Esophagus mucosa (tissue), 1 donor: ENCODE measurements at regions not wholly inside any gene's neighbourhood (a gene's known extent, or its start where the extent isn't known, plus 50 kb on each side); places are given as distances from the start of the nearest gene placed in this dataset.

Experiments used
- ATAC-seq: fragments of 200-7000 bp; cut with Tn5 transposase; one replicate; pipeline ENCODE4 v1.9.1; 2020
- donor health status: DM: yes; HTN: yes; CAD: no.

GRCh38 chr5:6059137-6059800 is 319.1 kb downstream of the MED10 start:
- ATAC-seq: no peak

- ATAC-seq: no peak
Measured at GRCh38 chr5:6058055-6058715, 320.2 kb downstream of the MED10 start.

- ATAC-seq: no peak
Measured at GRCh38 chr5:6056280-6056679, 322.1 kb downstream of the MED10 start.

- ATAC-seq: no peak
Measured at GRCh38 chr5:6049662-6050061, 328.7 kb downstream of the MED10 start.

- ATAC-seq: no peak
Measured at GRCh38 chr5:6048746-6049145, 329.6 kb downstream of the MED10 start.

GRCh38 chr5:6046296-6046967 is 331.9 kb downstream of the MED10 start:
- ATAC-seq: no peak

GRCh38 chr5:6043491-6044310 is 334.6 kb downstream of the MED10 start:
- ATAC-seq: no peak

- ATAC-seq: no peak
Measured at GRCh38 chr5:6041977-6042550, 336.3 kb downstream of the MED10 start.

- no peak for ATAC-seq
Measured at GRCh38 chr5:6039111-6039510, 339.2 kb downstream of the MED10 start.

- ATAC-seq: no peak
Measured at GRCh38 chr5:6036006-6036405, 342.3 kb downstream of the MED10 start.

- no peak for ATAC-seq
Measured at GRCh38 chr5:6029811-6030271, 348.5 kb downstream of the MED10 start.

GRCh38 chr5:6026766-6027406 is 351.5 kb downstream of the MED10 start:
- no peak for ATAC-seq

- no peak for ATAC-seq
Measured at GRCh38 chr5:6019612-6020011, 358.7 kb downstream of the MED10 start.

- ATAC-seq: no peak
Measured at GRCh38 chr5:6013506-6013905, 364.8 kb downstream of the MED10 start.

GRCh38 chr5:6011199-6011598 is 367.1 kb downstream of the MED10 start:
- no peak for ATAC-seq

GRCh38 chr5:6006838-6007314 is 371.5 kb downstream of the MED10 start:
- no peak for ATAC-seq

GRCh38 chr5:6003040-6003825 is 375.1 kb downstream of the MED10 start:
- no peak for ATAC-seq

GRCh38 chr5:6000867-6001266 is 377.5 kb downstream of the MED10 start:
- no peak for ATAC-seq

- no peak for ATAC-seq
Measured at GRCh38 chr5:5995819-5996218, 382.5 kb downstream of the MED10 start.

- ATAC-seq: no peak
Measured at GRCh38 chr5:5986492-5987178, 391.7 kb downstream of the MED10 start.
